ENCODE measurements at regions not wholly inside any gene's neighbourhood (a gene's known extent, or its start where the extent isn't known, plus 50 kb on each side); places are given as distances from the start of the nearest gene placed in this dataset.
"Not testable (repeated sequence)": the region's sequence is repeated elsewhere in the genome, so short reads cannot be mapped to it uniquely, and the experiment has no call there.

DNA sequence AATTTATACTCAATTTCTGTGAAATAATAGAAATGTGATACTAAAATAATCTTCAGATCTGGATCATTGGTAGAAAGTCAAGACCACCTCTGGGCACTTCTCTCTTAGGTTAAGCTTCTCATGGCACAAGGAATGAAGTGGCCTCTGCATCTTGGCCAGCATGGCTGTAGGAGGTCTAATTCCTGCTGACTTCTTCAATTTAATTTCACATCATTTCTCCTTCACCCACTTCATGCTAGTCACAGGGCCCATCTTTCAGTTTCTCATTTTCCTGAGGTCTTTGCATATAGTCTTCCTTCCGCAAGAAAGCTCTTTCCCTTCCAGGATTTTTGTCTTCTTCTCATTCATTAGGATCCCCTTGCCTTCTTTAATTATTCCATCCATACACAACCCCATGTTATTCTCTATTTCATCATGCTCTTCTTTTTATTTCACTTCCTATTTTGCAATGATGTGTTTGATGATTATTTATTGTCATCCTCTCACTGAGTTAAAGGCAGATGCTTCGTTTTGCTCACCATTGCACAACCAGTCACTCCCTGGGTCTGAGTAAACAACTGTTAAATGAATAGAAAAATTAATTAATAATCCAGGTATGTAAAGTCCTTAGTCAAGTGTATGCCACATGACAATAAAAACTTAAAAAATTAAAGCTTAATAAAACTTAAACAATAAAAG is 397.4 kb downstream of the SPRY2 start:
- Mint-ChIP-seq H3K27me3 (no peaks in the 10 kb centered on the region), H3K4me1 (no peaks in the 10 kb centered on the region), H3K27ac (ENCODE audit: low read depth) (no peak overlapping the region), H3K9me3 (peaks cover 8% of the 10 kb centered on the region), H3K36me3 (ENCODE audit: insufficient read depth) (peaks cover 3% of the 10 kb centered on the region), H3K4me3 (no peak overlapping the region)
- ATAC-seq (replicated peaks; ENCODE audit: extremely low read depth, poor library complexity, severe bottlenecking): no peak
- no peak for DNase-seq (ENCODE audit: low spot score in 2 of 2)

DNA sequence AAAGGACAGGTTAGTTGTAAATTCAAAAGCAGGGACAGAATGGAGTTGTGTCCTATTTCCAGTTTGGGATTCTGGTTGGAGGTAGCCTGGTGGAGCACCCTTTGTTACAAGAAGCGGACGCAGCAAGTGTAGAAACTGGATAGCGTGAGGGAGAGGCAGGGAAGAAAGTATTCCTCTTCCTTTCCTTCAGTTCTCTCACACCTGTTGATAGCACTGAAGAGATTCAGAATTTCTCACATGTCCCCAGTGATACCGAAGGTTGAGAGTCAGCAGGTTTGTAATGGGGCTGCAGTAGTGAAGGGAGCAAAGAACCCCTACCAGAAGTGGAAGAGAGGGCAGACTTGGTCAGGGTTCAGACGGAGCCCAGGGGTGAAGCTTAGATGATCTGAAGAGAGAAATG is 399.2 kb downstream of the SPRY2 start:
- ATAC-seq (replicated peaks; ENCODE audit: extremely low read depth, poor library complexity, severe bottlenecking) (no peak), DNase-seq (ENCODE audit: low spot score in 2 of 2) (no peak)
- Mint-ChIP-seq H3K27me3 (no peaks in the 10 kb centered on the region), H3K36me3 (ENCODE audit: insufficient read depth) (peaks cover 3% of the 10 kb centered on the region), H3K27ac (ENCODE audit: low read depth) (no peak overlapping the region), H3K4me3 (no peak overlapping the region), H3K9me3 (peaks cover 8% of the 10 kb centered on the region), H3K4me1 (no peaks in the 10 kb centered on the region)

DNA sequence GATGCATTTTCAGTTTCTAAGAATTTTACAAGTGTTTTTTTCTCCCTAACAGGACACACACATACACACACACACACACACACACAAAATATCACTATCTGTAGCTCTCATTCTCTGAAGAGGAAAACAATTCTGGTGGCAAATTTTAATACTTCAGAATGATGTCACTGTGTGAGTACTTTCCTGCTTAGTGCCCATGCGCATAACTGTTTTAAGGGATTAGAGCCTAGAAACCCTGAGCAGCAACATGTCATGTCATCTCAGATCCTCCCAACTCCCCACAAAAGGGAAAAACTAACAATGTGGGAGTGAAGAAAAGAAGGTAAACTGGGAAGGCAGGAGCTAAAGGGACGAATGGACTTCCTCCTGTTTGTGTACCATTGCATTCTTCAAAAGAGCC is 401.2 kb downstream of the SPRY2 start:
- H3K9me3 Mint-ChIP-seq: peaks cover 8% of the 10 kb centered on the region
- no peak overlapping the region for H3K27ac Mint-ChIP-seq (ENCODE audit: low read depth)

DNA sequence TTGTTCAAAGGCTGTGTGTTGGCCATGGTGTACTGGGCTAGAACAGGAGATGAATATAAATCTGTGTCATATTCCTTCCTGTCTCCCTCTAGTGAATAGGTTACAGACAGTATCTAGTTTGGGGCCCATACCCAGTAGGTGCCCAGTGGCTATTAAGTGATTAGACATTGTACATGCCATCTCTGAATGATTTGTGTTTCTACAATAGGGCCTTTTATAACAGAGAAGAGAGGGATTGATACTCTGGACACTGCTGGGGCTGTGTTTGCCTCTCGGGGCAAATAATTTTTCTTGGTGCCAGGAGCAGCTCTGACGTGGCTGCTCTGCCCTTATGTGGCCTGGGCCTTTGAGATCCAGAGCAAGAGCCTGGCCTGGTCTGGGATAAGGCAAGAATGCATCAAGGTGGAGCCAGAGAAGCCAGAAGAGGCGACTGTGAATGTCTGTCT is 403.1 kb downstream of the SPRY2 start:
- Mint-ChIP-seq H3K36me3 (ENCODE audit: insufficient read depth) (peaks cover 3% of the 10 kb centered on the region), H3K9me3 (peaks cover 8% of the 10 kb centered on the region), H3K4me3 (no peak overlapping the region), H3K27ac (ENCODE audit: low read depth) (no peak overlapping the region), H3K4me1 (no peaks in the 10 kb centered on the region), H3K27me3 (no peaks in the 10 kb centered on the region)
- ATAC-seq (replicated peaks; ENCODE audit: extremely low read depth, poor library complexity, severe bottlenecking): no peak
- no peak for DNase-seq (ENCODE audit: low spot score in 2 of 2)

More for the DNA sequence above, 401.2 kb downstream of the SPRY2 start:
- no peaks in the 10 kb centered on the region for H3K4me1 Mint-ChIP-seq
- H3K4me3 Mint-ChIP-seq: no peak overlapping the region
- no peaks in the 10 kb centered on the region for H3K27me3 Mint-ChIP-seq
- DNase-seq (ENCODE audit: low spot score in 2 of 2) (no peak), ATAC-seq (replicated peaks; ENCODE audit: extremely low read depth, poor library complexity, severe bottlenecking) (no peak)
- peaks cover 3% of the 10 kb centered on the region for H3K36me3 Mint-ChIP-seq (ENCODE audit: insufficient read depth)

DNA sequence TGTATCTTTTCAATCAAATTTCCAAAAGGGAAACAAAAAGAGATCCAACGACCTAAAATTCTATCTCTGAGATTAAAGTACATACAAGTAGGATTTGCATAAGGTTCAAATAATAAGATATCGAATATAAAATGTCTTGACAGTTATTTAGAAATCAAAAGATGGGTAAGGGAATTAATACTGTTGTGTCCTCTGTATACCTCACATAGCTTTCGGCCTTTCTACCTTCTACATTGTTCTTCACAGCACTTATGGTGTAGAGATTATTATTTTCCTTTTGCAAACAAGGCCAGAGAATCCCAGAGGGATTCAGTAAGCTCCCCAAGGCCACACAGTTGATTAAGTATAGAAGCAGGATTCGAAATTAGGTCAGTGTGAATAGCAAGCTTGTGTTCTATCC is 403.6 kb downstream of the SPRY2 start:
- no peak overlapping the region for H3K27ac Mint-ChIP-seq (ENCODE audit: low read depth)
- H3K4me3 Mint-ChIP-seq: no peak overlapping the region
- no peak for ATAC-seq (replicated peaks; ENCODE audit: extremely low read depth, poor library complexity, severe bottlenecking)
- no peaks in the 10 kb centered on the region for H3K27me3 Mint-ChIP-seq
- peaks cover 3% of the 10 kb centered on the region for H3K36me3 Mint-ChIP-seq (ENCODE audit: insufficient read depth)
- no peak for DNase-seq (ENCODE audit: low spot score in 2 of 2)
- H3K9me3 Mint-ChIP-seq: peaks cover 8% of the 10 kb centered on the region
- H3K4me1 Mint-ChIP-seq: no peaks in the 10 kb centered on the region

DNA sequence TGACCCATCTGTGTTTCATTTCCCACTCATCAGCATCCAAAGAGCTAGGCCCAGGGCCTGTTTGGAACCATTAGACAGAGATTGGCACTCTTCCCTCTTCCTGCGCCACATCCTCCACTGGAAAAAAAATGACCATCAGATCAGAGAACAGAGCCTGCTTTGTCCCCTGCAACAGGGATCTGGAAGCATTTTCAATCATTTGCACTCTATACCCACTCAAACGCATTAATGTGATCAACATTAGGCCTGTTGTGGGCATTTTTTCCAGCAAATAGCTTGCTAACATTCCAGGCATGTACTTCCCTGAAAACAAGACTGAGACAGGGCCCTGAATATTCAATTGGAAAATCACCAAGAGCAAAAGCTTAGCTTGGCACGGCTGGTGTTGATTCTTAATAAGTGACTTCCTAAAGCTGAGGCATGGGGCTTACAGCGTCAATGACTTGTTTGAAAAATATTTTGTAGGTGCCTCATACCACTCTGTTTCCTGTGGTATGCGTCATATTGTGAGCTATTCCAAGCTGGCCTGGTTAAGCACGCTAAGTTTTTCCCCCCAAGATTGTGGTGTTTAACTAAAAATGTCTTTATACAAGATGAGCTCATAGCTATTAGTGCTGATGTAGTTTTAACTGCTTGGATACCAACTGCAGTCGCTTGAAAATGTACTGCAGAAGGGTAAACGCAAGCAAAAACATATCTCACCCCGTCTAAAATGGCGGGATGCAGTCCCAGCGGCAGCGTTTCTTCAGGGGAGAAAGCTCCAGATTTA is 404.4 kb downstream of the SPRY2 start:
- no peak overlapping the region for H3K4me3 Mint-ChIP-seq
- peaks cover 5% of the 10 kb centered on the region for H3K9me3 Mint-ChIP-seq
- H3K27me3 Mint-ChIP-seq: no peaks in the 10 kb centered on the region
- no peak for ATAC-seq (replicated peaks; ENCODE audit: extremely low read depth, poor library complexity, severe bottlenecking)
- no peak overlapping the region for H3K27ac Mint-ChIP-seq (ENCODE audit: low read depth)
- DNase-seq (ENCODE audit: low spot score in 2 of 2): no peak
- no peaks in the 10 kb centered on the region for H3K4me1 Mint-ChIP-seq
- H3K36me3 Mint-ChIP-seq (ENCODE audit: insufficient read depth): peaks cover 3% of the 10 kb centered on the region

DNA sequence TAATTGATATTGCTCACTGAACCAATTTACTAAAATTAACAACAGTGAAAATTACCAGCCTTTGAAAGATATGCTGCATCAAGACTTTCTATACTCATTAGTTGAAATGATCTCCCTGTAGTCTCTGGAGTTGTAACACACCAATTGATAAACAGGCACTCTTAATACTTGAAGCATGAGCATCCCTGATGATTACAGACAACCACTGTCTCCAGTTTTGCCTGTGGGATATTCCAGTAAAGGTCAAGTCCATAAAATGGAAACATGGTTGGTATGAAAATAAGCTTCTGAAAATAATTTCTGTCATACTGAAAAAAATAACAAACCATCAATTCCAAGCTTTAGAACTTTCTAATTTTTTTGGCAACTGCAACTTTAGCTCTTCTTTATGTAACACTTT is 405.8 kb downstream of the SPRY2 start:
- no peaks in the 10 kb centered on the region for H3K27me3 Mint-ChIP-seq
- DNase-seq (ENCODE audit: low spot score in 2 of 2) (no peak), ATAC-seq (replicated peaks; ENCODE audit: extremely low read depth, poor library complexity, severe bottlenecking) (no peak)
- H3K4me1 Mint-ChIP-seq: no peaks in the 10 kb centered on the region
- H3K4me3 Mint-ChIP-seq: no peak overlapping the region
- no peak overlapping the region for H3K27ac Mint-ChIP-seq (ENCODE audit: low read depth)
- H3K9me3 Mint-ChIP-seq: peaks cover 5% of the 10 kb centered on the region
- no peaks in the 10 kb centered on the region for H3K36me3 Mint-ChIP-seq (ENCODE audit: insufficient read depth)

DNA sequence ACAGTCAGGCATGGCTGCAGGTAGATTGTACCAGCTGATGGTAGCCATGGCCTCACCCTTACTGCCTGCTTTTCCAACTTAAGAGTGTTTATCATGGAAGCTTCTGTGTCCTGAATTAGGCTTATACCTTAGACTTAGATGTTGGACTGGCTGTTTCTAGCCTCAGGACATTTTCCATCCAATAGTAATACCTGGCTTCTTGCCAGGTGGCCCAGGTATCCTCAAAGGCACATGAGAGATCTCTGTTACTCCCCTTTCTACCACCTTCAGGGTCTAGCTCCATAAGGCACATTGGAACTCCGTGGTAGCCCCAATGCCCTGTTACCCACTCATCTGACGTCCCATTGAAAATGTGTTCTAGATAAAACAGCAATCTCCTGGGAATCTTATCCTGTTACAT is 407.5 kb downstream of the SPRY2 start:
- no peak for DNase-seq (ENCODE audit: low spot score in 2 of 2)
- Mint-ChIP-seq H3K4me3 (no peak overlapping the region), H3K27me3 (no peaks in the 10 kb centered on the region), H3K9me3 (peaks cover 6% of the 10 kb centered on the region), H3K36me3 (ENCODE audit: insufficient read depth) (no peaks in the 10 kb centered on the region), H3K27ac (ENCODE audit: low read depth) (no peak overlapping the region), H3K4me1 (no peaks in the 10 kb centered on the region)
- ATAC-seq (replicated peaks; ENCODE audit: extremely low read depth, poor library complexity, severe bottlenecking): no peak

DNA sequence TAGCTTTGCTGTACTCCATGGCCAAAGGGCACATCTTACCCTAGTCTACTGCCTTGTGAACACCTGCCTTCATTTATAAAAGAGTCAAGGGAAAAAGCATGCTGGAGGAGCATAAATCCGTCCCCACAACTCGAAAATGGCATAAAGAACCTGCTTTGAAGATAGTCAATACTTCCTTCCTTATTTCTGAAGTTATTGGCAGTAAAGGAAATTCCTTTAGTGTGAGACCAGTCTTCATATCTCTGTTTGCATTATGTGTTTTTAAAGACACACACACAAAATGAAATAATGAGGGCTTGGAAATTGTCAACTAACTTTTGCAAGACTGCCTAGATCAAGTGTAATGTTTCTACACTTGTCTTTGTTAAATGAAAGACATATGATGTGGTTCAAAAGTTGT is 408.4 kb downstream of the SPRY2 start:
- Mint-ChIP-seq H3K9me3 (peaks cover 6% of the 10 kb centered on the region), H3K27ac (ENCODE audit: low read depth) (no peak overlapping the region), H3K4me1 (no peaks in the 10 kb centered on the region), H3K36me3 (ENCODE audit: insufficient read depth) (no peaks in the 10 kb centered on the region), H3K27me3 (no peaks in the 10 kb centered on the region), H3K4me3 (no peak overlapping the region)
- ATAC-seq (replicated peaks; ENCODE audit: extremely low read depth, poor library complexity, severe bottlenecking) (no peak), DNase-seq (ENCODE audit: low spot score in 2 of 2) (no peak)

DNA sequence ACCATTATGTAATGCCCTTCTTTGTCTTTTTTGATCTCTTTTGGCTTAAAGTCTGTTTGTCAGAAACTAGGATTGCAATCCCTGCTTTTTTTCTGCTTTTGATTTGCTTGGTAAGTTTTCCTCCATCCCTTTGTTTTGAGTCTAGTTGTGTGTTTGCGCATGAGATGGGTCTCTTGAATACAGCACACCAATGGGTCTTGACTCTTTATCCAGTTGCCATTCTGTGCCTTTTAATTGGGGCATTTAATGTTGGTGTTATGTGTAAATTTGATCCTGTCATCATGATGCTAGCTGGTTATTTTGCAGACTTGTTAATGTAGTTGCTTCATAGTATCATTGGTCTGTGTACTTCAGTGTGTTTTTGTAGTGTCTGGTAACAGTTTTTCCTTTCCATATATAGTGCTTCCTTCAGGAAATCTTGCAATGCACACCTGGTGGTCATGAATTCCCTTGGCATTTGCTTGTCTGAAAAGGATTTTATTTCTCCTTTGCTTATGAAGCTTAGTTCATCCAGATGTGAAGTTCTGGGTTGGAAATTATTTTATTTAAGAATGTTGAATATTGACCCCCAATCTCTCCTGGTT is 416.9 kb downstream of the SPRY2 start:
- H3K27ac Mint-ChIP-seq (ENCODE audit: low read depth); DNase-seq (ENCODE audit: low spot score in 2 of 2); ATAC-seq (replicated peaks; ENCODE audit: extremely low read depth, poor library complexity, severe bottlenecking); H3K4me3 Mint-ChIP-seq; H3K36me3 Mint-ChIP-seq (ENCODE audit: insufficient read depth); H3K4me1 Mint-ChIP-seq; H3K27me3 Mint-ChIP-seq: not testable (repeated sequence)
- H3K9me3 Mint-ChIP-seq: peaks cover 27% of the 10 kb centered on the region

DNA sequence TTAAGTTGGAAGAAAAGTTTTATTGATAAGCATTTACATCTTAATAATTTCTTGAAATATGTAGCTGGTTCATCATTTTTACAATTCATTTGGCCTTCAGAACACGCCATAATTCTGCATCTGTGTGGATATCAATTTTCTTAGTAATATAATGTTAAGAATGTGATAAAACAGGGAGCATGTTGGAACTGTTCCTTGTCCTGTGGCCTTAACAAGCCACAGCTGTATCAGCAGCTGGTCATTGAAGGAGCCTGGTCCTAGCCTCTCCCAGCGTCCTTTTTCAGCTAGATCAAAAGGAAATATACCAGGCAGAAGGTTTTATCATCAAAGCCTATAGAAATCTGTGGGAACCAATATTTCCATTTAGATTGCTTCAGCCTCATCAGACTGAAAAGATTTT is 421.8 kb downstream of the SPRY2 start:
- ATAC-seq (replicated peaks; ENCODE audit: extremely low read depth, poor library complexity, severe bottlenecking): no peak

DNA sequence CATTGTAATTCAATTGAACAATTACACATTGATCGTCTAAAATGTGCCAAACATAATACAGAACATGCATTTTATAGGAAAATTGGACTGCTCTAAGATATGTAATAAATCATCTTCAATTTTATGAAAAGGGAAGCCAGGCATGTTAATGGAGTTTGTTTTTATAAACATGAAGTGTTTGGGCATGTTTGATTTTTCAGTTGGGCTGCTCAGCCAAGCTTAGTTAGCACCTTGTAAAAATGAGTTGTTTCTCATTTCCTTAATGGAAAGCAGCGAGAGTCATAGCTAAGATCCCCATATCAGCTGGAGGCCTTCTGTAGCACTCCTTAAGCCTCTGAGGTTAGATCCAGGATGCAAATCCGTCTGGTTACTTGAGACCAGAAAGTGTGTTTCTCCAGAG is 422.3 kb downstream of the SPRY2 start:
- no peak for DNase-seq (ENCODE audit: low spot score in 2 of 2)
- ATAC-seq (replicated peaks; ENCODE audit: extremely low read depth, poor library complexity, severe bottlenecking): no peak
- Mint-ChIP-seq H3K9me3 (peaks cover 11% of the 10 kb centered on the region), H3K4me1 (no peaks in the 10 kb centered on the region), H3K27ac (ENCODE audit: low read depth) (no peak overlapping the region), H3K27me3 (no peaks in the 10 kb centered on the region), H3K4me3 (no peak overlapping the region), H3K36me3 (ENCODE audit: insufficient read depth) (peaks cover 2% of the 10 kb centered on the region)

More for the DNA sequence above, 421.8 kb downstream of the SPRY2 start:
- H3K4me1 Mint-ChIP-seq: no peaks in the 10 kb centered on the region
- H3K27me3 Mint-ChIP-seq: no peaks in the 10 kb centered on the region
- peaks cover 16% of the 10 kb centered on the region for H3K9me3 Mint-ChIP-seq
- H3K27ac Mint-ChIP-seq (ENCODE audit: low read depth): no peak overlapping the region
- H3K36me3 Mint-ChIP-seq (ENCODE audit: insufficient read depth): peaks cover 2% of the 10 kb centered on the region
- no peak for DNase-seq (ENCODE audit: low spot score in 2 of 2)
- H3K4me3 Mint-ChIP-seq: no peak overlapping the region

DNA sequence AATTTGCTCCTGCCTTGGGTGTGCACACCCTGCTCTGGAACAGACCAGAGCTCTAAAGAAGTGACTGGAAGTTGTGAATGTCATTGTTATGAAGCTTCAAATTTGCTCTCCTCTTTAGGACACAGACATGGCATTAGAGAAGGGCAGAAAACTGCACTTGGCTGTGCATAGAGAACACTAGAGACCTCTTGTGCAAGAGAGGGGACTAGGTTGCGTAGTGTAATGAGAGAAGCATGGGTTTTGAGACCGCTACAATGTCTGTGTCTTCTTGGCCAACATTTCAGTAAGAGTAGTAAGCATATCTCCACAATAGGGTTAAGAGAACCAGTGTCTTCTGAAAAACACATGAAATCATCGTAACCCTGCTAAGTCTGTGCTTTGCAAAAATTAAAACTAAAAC is 423.3 kb downstream of the SPRY2 start:
- no peaks in the 10 kb centered on the region for H3K4me1 Mint-ChIP-seq
- DNase-seq (ENCODE audit: low spot score in 2 of 2): no peak
- no peaks in the 10 kb centered on the region for H3K27me3 Mint-ChIP-seq
- peaks cover 1% of the 10 kb centered on the region for H3K9me3 Mint-ChIP-seq
- H3K36me3 Mint-ChIP-seq (ENCODE audit: insufficient read depth): no peaks in the 10 kb centered on the region
- no peak overlapping the region for H3K27ac Mint-ChIP-seq (ENCODE audit: low read depth)
- ATAC-seq (replicated peaks; ENCODE audit: extremely low read depth, poor library complexity, severe bottlenecking): no peak
- no peak overlapping the region for H3K4me3 Mint-ChIP-seq

Measured in central memory CD8-positive, alpha-beta T cell (primary cell).